Muscle layer of duodenum (tissue), 2 donors: ENCODE measurements at regions not wholly inside any gene's neighbourhood (a gene's known extent, or its start where the extent isn't known, plus 50 kb on each side); places are given as distances from the start of the nearest gene placed in this dataset.

Source experiments
- H3K27ac ChIP-seq: one replicate; pipeline ENCODE4 v1.7.0; 2013; ENCODE audit warnings: mild to moderate bottlenecking, low read length
- H3K27me3 ChIP-seq: one replicate; pipeline ENCODE4 v1.7.0; 2013; ENCODE audit warnings: low read depth, mild to moderate bottlenecking, control low read depth, low read length
- H3K36me3 ChIP-seq, 2 donors: one replicate each; pipeline ENCODE4 v1.7.0; 2013; ENCODE audit warnings: low read length in 2 of 2, control low read depth in 1 of 2, mild to moderate bottlenecking in 1 of 2; ENCODE audit not compliant: insufficient read depth in 2 of 2, control insufficient read depth in 1 of 2
- H3K4me1 ChIP-seq, 2 donors: one replicate each; pipeline ENCODE4 v1.7.0; 2013; ENCODE audit warnings: low read length in 2 of 2, mild to moderate bottlenecking in 2 of 2, control low read depth in 1 of 2, moderate library complexity in 1 of 2; ENCODE audit not compliant: insufficient read depth in 2 of 2, control insufficient read depth in 1 of 2
- H3K4me3 ChIP-seq, 2 donors: one replicate each; pipeline ENCODE4 v1.7.0; 2013; ENCODE audit warnings: low read length in 2 of 2, low read depth in 1 of 2, mild to moderate bottlenecking in 1 of 2
- H3K9me3 ChIP-seq, 2 donors: one replicate each; pipeline ENCODE4 v1.7.0; 2013; ENCODE audit warnings: low read length in 2 of 2, control low read depth in 1 of 2, mild to moderate bottlenecking in 1 of 2; ENCODE audit not compliant: control insufficient read depth in 1 of 2
- donor health status: healthy.

GRCh38 chr13:81664872-81665271 is 1323.9 kb upstream of the SPRY2 start:
- no peaks in the 10 kb centered on the region for H3K4me1 ChIP-seq
- H3K9me3 ChIP-seq, result no peaks in the 10 kb centered on the region
- H3K4me3 ChIP-seq, result no peak overlapping the region
- H3K27ac ChIP-seq, result no peak overlapping the region
- H3K27me3 ChIP-seq, result no peaks in the 10 kb centered on the region
- no peaks in the 10 kb centered on the region for H3K36me3 ChIP-seq

DNA sequence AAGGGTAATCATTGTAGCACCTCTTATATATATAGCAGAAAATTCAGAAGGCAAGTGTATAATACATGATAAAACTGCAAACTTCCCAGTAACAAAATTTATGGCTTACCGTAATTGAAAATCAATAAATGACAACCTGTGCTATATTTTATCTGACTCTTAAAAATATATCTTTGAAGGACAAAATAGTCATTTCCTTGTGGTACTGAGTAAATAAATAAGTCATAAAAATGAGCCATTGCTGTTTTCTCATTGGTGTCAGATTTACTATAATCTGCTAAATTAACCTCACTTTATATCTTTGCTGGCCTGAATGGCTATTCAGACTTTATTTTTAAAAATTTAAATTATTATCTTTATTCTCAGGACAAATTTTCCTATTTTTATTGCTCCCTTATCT is 1319.1 kb upstream of the SPRY2 start:
- Histone ChIP-seq H3K36me3 (no peaks in the 10 kb centered on the region), H3K27me3 (no peaks in the 10 kb centered on the region), H3K4me3 (no peak overlapping the region), H3K27ac (no peak overlapping the region), H3K9me3 (no peaks in the 10 kb centered on the region), H3K4me1 (no peaks in the 10 kb centered on the region)

GRCh38 chr13:81658598-81659370 is 1317.9 kb upstream of the SPRY2 start:
- H3K9me3 ChIP-seq, result no peaks in the 10 kb centered on the region
- no peak overlapping the region for H3K27ac ChIP-seq
- H3K27me3 ChIP-seq, result no peaks in the 10 kb centered on the region
- no peaks in the 10 kb centered on the region for H3K4me1 ChIP-seq
- H3K4me3 ChIP-seq, result no peak overlapping the region
- H3K36me3 ChIP-seq, result no peaks in the 10 kb centered on the region

DNA sequence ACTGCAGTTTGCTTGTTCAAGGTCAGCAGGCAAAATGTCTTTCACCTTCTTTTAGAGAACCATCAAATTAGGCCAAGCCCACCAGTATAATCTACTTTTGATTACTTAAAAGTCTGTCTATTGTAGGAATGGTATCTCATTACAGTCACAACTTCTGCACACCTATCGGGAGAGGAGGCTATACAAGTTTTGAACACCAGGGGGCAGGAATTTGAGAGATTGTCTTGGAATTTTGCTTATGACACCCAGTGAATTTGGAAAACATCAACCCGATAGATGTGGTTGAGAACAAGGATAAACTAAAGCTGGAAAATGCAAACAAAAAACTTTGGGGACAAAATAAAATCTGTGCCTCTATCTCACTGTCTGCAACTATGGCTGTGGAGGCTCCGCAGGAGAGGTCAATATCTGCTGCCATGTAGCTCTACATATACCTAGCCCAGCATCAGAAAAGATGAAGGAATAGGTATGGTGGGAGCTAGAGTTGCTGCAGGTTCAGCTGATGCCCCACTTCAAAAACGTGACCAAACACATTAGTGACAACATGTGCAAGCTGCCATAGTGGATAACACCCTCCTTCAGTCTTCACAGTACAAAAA is 1299.2 kb upstream of the SPRY2 start:
- Histone ChIP-seq H3K27ac (no peak overlapping the region), H3K27me3 (no peaks in the 10 kb centered on the region), H3K4me3 (no peak overlapping the region), H3K36me3 (no peaks in the 10 kb centered on the region), H3K9me3 (no peaks in the 10 kb centered on the region), H3K4me1 (no peaks in the 10 kb centered on the region)

- Histone ChIP-seq H3K36me3 (no peaks in the 10 kb centered on the region), H3K4me3 (no peak overlapping the region), H3K4me1 (no peaks in the 10 kb centered on the region), H3K9me3 (no peaks in the 10 kb centered on the region), H3K27ac (no peak overlapping the region), H3K27me3 (no peaks in the 10 kb centered on the region)
These were observed 1296.5 kb upstream of the SPRY2 start for GRCh38 chr13:81637457-81637856.

GRCh38 chr13:81636120-81636519 is 1295.2 kb upstream of the SPRY2 start:
- Histone ChIP-seq H3K36me3 (no peaks in the 10 kb centered on the region), H3K27ac (no peak overlapping the region), H3K4me1 (no peaks in the 10 kb centered on the region), H3K27me3 (no peaks in the 10 kb centered on the region), H3K9me3 (no peaks in the 10 kb centered on the region), H3K4me3 (no peak overlapping the region)

DNA sequence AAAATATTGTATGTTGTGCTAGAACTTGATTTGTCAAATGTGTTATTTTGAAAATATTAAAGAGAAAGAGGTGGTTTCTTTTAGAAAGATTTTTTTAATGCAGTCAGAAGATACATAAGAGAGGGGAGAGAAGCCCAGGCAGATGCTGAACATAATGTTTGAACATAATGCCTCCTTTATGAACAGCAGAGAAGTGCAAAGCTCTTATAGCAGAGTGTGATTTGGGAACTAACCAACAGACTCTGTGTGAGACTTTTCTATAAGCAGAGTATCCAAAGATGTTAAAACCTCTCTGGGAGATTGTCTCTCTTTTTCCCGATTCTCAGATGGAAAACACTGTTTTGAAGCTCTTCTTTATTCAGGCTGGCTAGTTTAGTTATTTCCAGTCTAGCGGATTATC is 1274.1 kb upstream of the SPRY2 start:
- Histone ChIP-seq H3K4me1 (no peaks in the 10 kb centered on the region), H3K36me3 (no peaks in the 10 kb centered on the region), H3K27ac (no peak overlapping the region), H3K27me3 (no peaks in the 10 kb centered on the region), H3K4me3 (no peak overlapping the region), H3K9me3 (no peaks in the 10 kb centered on the region)

DNA sequence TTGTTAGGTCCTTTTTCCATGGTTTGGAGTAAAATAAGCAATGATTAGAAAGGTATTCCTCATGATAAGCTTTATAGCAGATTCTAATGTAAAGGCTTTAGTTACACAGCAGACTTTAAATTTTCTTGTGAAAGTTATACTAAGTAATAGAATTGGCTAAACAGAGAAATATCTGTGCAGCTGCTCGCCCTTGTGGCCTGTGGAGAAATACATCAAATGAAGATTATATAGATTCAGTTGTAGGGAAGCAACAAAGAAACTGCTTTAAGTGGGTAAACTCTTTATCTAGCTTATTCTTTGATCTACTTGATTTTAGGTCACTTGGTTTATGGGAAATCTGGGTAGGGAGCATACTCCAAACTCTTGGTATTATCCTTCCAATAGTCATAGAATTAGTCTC is 1269.7 kb upstream of the SPRY2 start:
- no peak overlapping the region for H3K4me3 ChIP-seq
- no peaks in the 10 kb centered on the region for H3K4me1 ChIP-seq
- H3K27ac ChIP-seq, result no peak overlapping the region
- no peaks in the 10 kb centered on the region for H3K9me3 ChIP-seq
- H3K36me3 ChIP-seq, result no peaks in the 10 kb centered on the region
- H3K27me3 ChIP-seq, result no peaks in the 10 kb centered on the region

- Histone ChIP-seq H3K4me3 (no peak overlapping the region), H3K9me3 (no peaks in the 10 kb centered on the region), H3K4me1 (no peaks in the 10 kb centered on the region), H3K27me3 (no peaks in the 10 kb centered on the region), H3K27ac (no peak overlapping the region), H3K36me3 (no peaks in the 10 kb centered on the region)
These were observed 1268.4 kb upstream of the SPRY2 start for GRCh38 chr13:81609335-81609734.

DNA sequence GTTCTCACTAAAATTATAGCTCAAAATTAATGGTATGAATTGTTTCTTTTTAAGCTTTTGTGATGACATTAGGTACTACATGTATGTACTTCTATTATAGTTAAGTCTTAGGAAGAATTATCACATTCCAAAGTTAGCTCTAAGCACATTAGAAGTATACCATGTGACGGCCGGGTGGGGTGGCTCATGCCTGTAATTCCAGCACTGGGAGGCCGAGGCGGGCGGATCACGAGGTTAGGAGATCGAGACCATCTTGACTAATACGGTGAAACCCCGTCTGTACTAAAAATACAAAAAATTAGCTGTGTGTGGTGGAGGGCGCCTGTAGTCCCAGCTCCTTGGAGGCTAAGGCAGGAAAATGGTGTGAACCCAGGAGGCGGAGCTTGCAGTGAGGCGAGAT is 1265.1 kb upstream of the SPRY2 start:
- no peaks in the 10 kb centered on the region for H3K36me3 ChIP-seq
- H3K9me3 ChIP-seq, result no peaks in the 10 kb centered on the region
- H3K4me1 ChIP-seq, result no peaks in the 10 kb centered on the region
- H3K27ac ChIP-seq, result no peak overlapping the region
- no peak overlapping the region for H3K4me3 ChIP-seq
- no peaks in the 10 kb centered on the region for H3K27me3 ChIP-seq

DNA sequence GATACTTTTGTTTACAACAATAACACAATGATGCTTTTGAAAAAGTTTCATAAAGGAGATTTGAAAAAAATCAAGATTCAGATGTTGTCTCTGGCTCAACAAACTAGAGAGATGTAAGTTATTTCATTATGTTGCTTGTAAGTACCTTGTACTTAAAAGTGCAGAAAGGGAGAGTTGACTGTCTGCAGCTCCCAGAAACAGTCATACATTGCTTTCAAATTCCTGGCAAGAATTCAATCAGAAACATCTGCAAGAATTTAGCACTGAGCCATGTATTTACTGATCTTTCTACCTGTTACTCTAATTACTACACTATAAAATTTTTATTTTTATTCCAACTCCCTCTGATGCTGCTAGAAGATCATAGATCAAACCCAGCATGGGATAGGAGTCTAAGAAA is 1261.3 kb upstream of the SPRY2 start:
- Histone ChIP-seq H3K9me3 (no peaks in the 10 kb centered on the region), H3K36me3 (no peaks in the 10 kb centered on the region), H3K4me3 (no peak overlapping the region), H3K27me3 (no peaks in the 10 kb centered on the region), H3K27ac (no peak overlapping the region), H3K4me1 (no peaks in the 10 kb centered on the region)

- Histone ChIP-seq H3K4me1 (no peaks in the 10 kb centered on the region), H3K36me3 (no peaks in the 10 kb centered on the region), H3K27ac (no peak overlapping the region), H3K4me3 (no peak overlapping the region), H3K27me3 (no peaks in the 10 kb centered on the region), H3K9me3 (no peaks in the 10 kb centered on the region)
These were observed 1256.2 kb upstream of the SPRY2 start for GRCh38 chr13:81597101-81597500.
